ENCODE measurements at regions not wholly inside any gene's neighbourhood (a gene's known extent, or its start where the extent isn't known, plus 50 kb on each side); places are given as distances from the start of the nearest gene placed in this dataset.

DNA sequence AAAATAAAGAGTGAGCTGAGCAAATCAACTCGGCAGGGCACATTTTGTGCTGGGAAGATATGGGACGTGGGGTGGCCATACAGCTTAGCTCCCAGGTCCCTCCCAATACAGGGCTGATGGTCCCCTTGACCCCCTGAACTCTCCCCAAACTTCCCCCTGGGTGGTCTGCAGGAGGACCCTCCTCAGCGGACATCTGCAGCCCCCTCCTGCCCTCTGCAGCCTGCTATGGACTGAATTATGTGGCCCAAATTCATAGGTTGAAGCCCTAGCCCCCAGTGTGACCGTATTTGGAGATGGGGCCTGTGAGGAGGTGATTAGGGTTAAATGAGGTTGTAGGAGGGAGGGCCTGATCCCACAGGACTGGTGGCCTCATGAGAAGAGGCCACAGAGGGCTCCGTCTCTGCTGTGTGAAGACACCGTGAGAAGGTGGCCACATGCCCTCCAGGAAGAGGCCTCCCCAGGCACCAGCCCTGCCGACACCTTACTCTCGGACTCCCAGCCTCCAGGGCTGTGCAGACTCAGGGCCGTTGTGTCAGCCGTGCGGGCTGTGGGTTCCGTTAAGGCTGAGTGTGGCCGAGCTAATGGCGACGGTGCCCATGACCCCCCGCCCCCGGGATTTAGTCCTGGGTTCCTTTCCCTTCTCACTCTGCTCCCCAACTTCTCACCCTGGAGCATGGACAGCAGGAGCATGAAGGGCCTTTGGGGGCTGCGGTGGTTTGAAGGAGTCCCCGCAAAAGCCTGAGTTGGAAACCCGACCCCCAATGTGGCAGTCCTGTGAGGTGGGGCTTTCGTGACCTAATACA is 1042.8 kb downstream of the BRD1 start:
- TF ChIP-seq GATA2 (IDR thresholded peaks at IDR 0.05; ENCODE audit: low read depth, low read length) (no peak), GATA3 (IDR thresholded peaks at IDR 0.05; ENCODE audit: low read depth, low read length) (no peak)
